Fibroblast of skin of left biceps (primary cell): ENCODE measurements at regions not wholly inside any gene's neighbourhood (a gene's known extent, or its start where the extent isn't known, plus 50 kb on each side); places are given as distances from the start of the nearest gene placed in this dataset.

ENCODE experiments used
- DNase-seq, 2 experiments: peaks; one replicate each; pipeline ENCODE4 v3.0.0-alpha.2; 2013; ENCODE audit warnings: low read depth in 2 of 2

- DNase-seq, result no peak
Observed at GRCh38 chr14:26130690-26131089, 467.1 kb downstream of the NOVA1 start.

GRCh38 chr14:26128931-26129671 lies 468.7 kb downstream of the NOVA1 start:
- no peak for DNase-seq

- DNase-seq, result no peak
Observed at GRCh38 chr14:26124896-26125438, 472.9 kb downstream of the NOVA1 start.

GRCh38 chr14:26123459-26123858 lies 474.4 kb downstream of the NOVA1 start:
- DNase-seq, result no peak

- no peak for DNase-seq
Observed at GRCh38 chr14:26121181-26121580, 476.7 kb downstream of the NOVA1 start.

GRCh38 chr14:26113911-26114640 lies 483.8 kb downstream of the NOVA1 start:
- no peak for DNase-seq

- no peak for DNase-seq
Observed at GRCh38 chr14:26104717-26105116, 493.1 kb downstream of the NOVA1 start.

- no peak for DNase-seq
Observed at GRCh38 chr14:26097852-26098251, 500.0 kb downstream of the NOVA1 start.

GRCh38 chr14:26088275-26088674 lies 509.6 kb downstream of the NOVA1 start:
- no peak for DNase-seq

- DNase-seq, result no peak
Observed at GRCh38 chr14:26081043-26081442, 516.8 kb downstream of the NOVA1 start.

GRCh38 chr14:26078561-26078960 lies 519.3 kb downstream of the NOVA1 start:
- no peak for DNase-seq

- DNase-seq, result no peak
Observed at GRCh38 chr14:26074892-26075291, 522.9 kb downstream of the NOVA1 start.

GRCh38 chr14:26070443-26070842 lies 527.4 kb downstream of the NOVA1 start:
- no peak for DNase-seq

- no peak for DNase-seq
Observed at GRCh38 chr14:26067786-26068459, 529.9 kb downstream of the NOVA1 start.

- no peak for DNase-seq
Observed at GRCh38 chr14:26067341-26067740, 530.5 kb downstream of the NOVA1 start.

GRCh38 chr14:26056036-26056616 lies 541.7 kb downstream of the NOVA1 start:
- no peak for DNase-seq

- no peak for DNase-seq
Observed at GRCh38 chr14:26032348-26032747, 565.5 kb downstream of the NOVA1 start.

- DNase-seq, result no peak
Observed at GRCh38 chr14:26026384-26026783, 571.4 kb downstream of the NOVA1 start.

GRCh38 chr14:26023967-26024366 lies 573.9 kb downstream of the NOVA1 start:
- no peak for DNase-seq

- no peak for DNase-seq
Observed at GRCh38 chr14:26021759-26022158, 576.1 kb downstream of the NOVA1 start.

GRCh38 chr14:26017270-26017669 lies 580.6 kb downstream of the NOVA1 start:
- no peak for DNase-seq

GRCh38 chr14:26008290-26008689 lies 589.5 kb downstream of the NOVA1 start:
- no peak for DNase-seq
